Right lobe of liver (tissue), 4 donors: ENCODE measurements at regions not wholly inside any gene's neighbourhood (a gene's known extent, or its start where the extent isn't known, plus 50 kb on each side); places are given as distances from the start of the nearest gene placed in this dataset.

ENCODE experiments used
- POLR2A ChIP-seq: fragments of 450-650 bp; IDR thresholded peaks from one replicate; pipeline ENCODE4 v1.6.1; 2017; ENCODE audit warnings: antibody characterized with exemption, mild to moderate bottlenecking
- TF ChIP-seq, protein P1 (sequence below), 4 donors: fragments of 200-600 bp in 3 of 4; fragments of 450-650 bp in 1 of 4; IDR thresholded peaks; one replicate each; pipeline versions ENCODE4 v1.5.1 to v1.8.0; 2016 to 2022; ENCODE audit warnings: antibody characterized with exemption in 4 of 4, mild to moderate bottlenecking in 2 of 4
- donor health status: DM: no; HTN: no; CAD: no.
- donor health status: DM: no; HTN: no; CAD: no.
- donor health status: DM: no; HTN: yes; CAD: no.

DNA sequence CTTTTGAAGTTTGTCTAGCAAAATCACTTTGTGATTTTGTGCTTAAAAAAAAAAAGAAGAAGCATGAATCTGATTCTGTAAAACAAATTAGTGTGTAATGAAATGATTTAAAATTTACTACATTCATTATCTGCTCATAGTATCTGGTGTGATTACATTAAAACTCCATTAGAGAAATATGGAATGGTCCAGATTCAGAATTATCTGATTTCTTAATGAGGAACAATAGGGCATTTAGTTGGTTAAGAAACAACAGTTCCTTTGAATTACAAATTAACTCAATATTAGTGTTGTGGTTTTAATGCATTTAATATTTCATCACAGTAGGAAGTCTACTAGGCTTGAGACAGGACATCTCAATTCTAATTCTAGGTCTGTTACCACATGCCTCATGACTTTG is 57.9 kb upstream of the PDHA1 start:
- TF ChIP-seq, protein P1, sequence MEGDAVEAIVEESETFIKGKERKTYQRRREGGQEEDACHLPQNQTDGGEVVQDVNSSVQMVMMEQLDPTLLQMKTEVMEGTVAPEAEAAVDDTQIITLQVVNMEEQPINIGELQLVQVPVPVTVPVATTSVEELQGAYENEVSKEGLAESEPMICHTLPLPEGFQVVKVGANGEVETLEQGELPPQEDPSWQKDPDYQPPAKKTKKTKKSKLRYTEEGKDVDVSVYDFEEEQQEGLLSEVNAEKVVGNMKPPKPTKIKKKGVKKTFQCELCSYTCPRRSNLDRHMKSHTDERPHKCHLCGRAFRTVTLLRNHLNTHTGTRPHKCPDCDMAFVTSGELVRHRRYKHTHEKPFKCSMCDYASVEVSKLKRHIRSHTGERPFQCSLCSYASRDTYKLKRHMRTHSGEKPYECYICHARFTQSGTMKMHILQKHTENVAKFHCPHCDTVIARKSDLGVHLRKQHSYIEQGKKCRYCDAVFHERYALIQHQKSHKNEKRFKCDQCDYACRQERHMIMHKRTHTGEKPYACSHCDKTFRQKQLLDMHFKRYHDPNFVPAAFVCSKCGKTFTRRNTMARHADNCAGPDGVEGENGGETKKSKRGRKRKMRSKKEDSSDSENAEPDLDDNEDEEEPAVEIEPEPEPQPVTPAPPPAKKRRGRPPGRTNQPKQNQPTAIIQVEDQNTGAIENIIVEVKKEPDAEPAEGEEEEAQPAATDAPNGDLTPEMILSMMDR (IDR thresholded peaks at IDR 0.05): no peak
- TF ChIP-seq POLR2A: no peak
